ENCODE measurements at regions not wholly inside any gene's neighbourhood (a gene's known extent, or its start where the extent isn't known, plus 50 kb on each side); places are given as distances from the start of the nearest gene placed in this dataset.

GRCh38 chr20:21573259-21573658 is 59.4 kb upstream of the NKX2-2 start:
- intact Hi-C loops (cut with DNase I) = no loop called here
- H3K27ac ChIP-seq = no peak overlapping the region
- H3K36me3 ChIP-seq = no peaks in the 10 kb centered on the region
- H3K9me3 ChIP-seq = no peaks in the 10 kb centered on the region
- H3K4me3 ChIP-seq (replicated peaks in 1 of 3) = no peak overlapping the region
- 74 to 75% methylated on average over 5 of the region's 5 CpGs for WGBS, 2 donors
- H3K4me1 ChIP-seq = no peaks in the 10 kb centered on the region
- TF ChIP-seq POLR2A (IDR thresholded peaks at IDR 0.05) (no peak), CTCF (IDR thresholded peaks at IDR 0.05) (no peak)
- DNase-seq = no peak
- no peaks in the 10 kb centered on the region for H3K27me3 ChIP-seq

DNA sequence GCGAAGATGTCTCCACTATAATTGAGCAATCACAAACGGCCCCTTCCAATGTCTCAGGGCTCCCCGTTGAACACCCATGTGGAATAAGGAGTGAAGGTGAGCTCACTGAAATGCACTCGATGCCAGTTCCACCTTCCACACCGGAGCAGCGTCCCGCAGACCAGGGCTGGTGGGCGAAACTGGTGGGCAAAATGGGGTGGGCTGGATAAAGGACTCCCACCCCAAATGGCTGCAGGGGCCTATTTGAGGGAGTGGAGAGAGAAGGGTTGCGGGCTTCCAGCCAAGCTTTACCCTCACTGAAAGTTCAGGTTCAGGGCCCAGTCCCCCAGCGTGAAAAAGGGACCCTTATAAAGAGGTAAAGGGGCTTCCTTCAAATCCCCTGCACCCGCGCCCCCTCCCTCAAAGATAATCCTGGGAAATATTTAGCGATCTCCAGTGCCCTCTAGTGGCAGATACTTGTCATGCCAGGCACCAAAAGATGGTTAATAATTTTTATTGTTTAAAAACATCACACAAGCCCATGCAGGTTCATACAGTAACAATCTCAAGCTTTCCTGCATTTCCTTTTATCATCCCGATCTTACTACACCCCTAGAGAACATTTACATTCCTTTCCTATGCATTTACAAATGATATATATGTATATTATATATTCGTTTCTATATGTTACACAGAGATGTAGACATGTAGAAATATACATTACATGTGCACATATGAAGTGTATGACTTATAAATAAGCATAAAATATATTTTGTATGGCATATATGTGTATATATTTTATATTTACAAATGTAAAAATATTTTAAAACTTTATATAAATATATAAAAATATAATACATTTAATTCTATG is 58.2 kb upstream of the NKX2-2 start:
- 32 to 33% methylated on average over 14 to 15 of the region's 15 CpGs for WGBS, 2 donors

GRCh38 chr20:21570285-21570992 is 56.6 kb upstream of the NKX2-2 start:
- no peak overlapping the region for H3K4me3 ChIP-seq (replicated peaks in 1 of 3)
- intact Hi-C loops (cut with DNase I) = no loop called here
- H3K36me3 ChIP-seq = no peaks in the 10 kb centered on the region
- DNase-seq = no peak
- TF ChIP-seq CTCF (IDR thresholded peaks at IDR 0.05) = no peak
- no peak for TF ChIP-seq POLR2A (IDR thresholded peaks at IDR 0.05)
- no peaks in the 10 kb centered on the region for H3K9me3 ChIP-seq
- H3K27ac ChIP-seq = no peak overlapping the region
- H3K27me3 ChIP-seq = no peaks in the 10 kb centered on the region
- 65 to 68% methylated on average over 7 of the region's 7 CpGs for WGBS, 2 donors
- H3K4me1 ChIP-seq = no peaks in the 10 kb centered on the region

More for the DNA sequence above, 58.2 kb upstream of the NKX2-2 start:
- Histone ChIP-seq H3K27me3 (no peaks in the 10 kb centered on the region), H3K36me3 (no peaks in the 10 kb centered on the region), H3K4me1 (no peaks in the 10 kb centered on the region), H3K27ac (no peak overlapping the region), H3K4me3 (replicated peaks in 1 of 3) (no peak overlapping the region), H3K9me3 (no peaks in the 10 kb centered on the region)
- intact Hi-C loops (cut with DNase I) = no loop called here
- peak; percentile 49 to 96 (median 74) for TF ChIP-seq CTCF (IDR thresholded peaks at IDR 0.05)
- no peak for TF ChIP-seq POLR2A (IDR thresholded peaks at IDR 0.05)
- DNase-seq = peak in 1 of 2 donors; percentile 15

GRCh38 chr20:21569586-21569985 is 55.7 kb upstream of the NKX2-2 start:
- Histone ChIP-seq H3K4me1 (peaks cover 0 to 1% of the 10 kb centered on the region in 2 donors), H3K27me3 (no peaks in the 10 kb centered on the region), H3K27ac (no peak overlapping the region), H3K4me3 (replicated peaks in 1 of 3) (no peak overlapping the region), H3K9me3 (no peaks in the 10 kb centered on the region), H3K36me3 (no peaks in the 10 kb centered on the region)
- DNase-seq = no peak
- WGBS, 2 donors = 88 to 90% methylated on average over 3 of the region's 3 CpGs
- intact Hi-C loops (cut with DNase I) = no loop called here
- no peak for TF ChIP-seq POLR2A (IDR thresholded peaks at IDR 0.05)
- no peak for TF ChIP-seq CTCF (IDR thresholded peaks at IDR 0.05)
